ENCODE measurements at regions not wholly inside any gene's neighbourhood (a gene's known extent, or its start where the extent isn't known, plus 50 kb on each side); places are given as distances from the start of the nearest gene placed in this dataset.

GRCh38 chr1:90507173-90507572 is 209.9 kb downstream of the BARHL2 start:
- TF ChIP-seq CTCF (IDR thresholded peaks at IDR 0.05) (no peak), POLR2A (IDR thresholded peaks at IDR 0.05) (no peak), POLR2AphosphoS5 (IDR thresholded peaks at IDR 0.05) (no peak)

Data from breast epithelium (tissue), 3 donors.